ENCODE measurements at regions not wholly inside any gene's neighbourhood (a gene's known extent, or its start where the extent isn't known, plus 50 kb on each side); places are given as distances from the start of the nearest gene placed in this dataset.

DNA sequence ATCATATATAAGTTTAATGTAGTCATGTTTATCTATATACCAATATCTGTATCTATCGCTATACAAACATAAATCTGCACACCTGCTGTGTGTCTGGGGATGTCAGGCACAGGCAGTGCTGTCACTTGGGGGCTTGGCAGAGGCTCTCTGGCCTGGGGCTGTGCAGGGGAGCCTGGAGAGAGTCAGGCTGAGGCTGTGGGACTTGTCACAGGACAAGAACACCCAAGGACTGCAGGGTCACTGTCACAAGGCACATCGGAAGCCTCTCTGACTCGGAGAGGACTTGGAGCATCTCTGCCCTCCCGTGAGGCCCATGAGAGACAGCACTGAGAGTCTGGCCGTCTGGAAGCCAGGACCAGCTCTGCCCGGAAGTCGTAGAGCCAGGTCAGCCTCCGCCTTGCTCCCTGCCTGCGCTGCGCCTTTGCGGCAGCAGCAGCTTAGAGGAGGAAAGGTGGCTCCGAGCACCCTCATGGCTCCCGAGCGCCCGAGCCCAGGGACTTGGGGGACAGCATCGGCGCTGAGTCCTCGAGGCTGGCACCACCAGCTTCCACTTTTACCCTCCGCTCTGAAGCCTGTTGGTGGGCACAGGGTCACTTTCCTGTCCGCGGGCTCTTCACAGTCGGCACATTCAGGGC lies 280.3 kb downstream of the NDUFA10 start:
- Mint-ChIP-seq H3K4me3 (no peak overlapping the region), H3K36me3 (ENCODE audit: low read depth) (no peaks in the 10 kb centered on the region), H3K4me1 (no peaks in the 10 kb centered on the region; the same call in 2 of the 3 replicates), H3K27ac (no peak overlapping the region), H3K27me3 (ENCODE audit: insufficient read depth, low read depth, poor library complexity) (peaks cover 2% of the 10 kb centered on the region), H3K9me3 (no peaks in the 10 kb centered on the region)
- Histone ChIP-seq H3F3A (replicated peaks; ENCODE audit: low read depth) (no peaks in the 10 kb centered on the region), H3K36me3 (ENCODE audit: insufficient read depth) (no peaks in the 10 kb centered on the region), H2AFZ (no peak overlapping the region), H3K79me2 (replicated peaks; ENCODE audit: insufficient read depth) (no peaks in the 10 kb centered on the region), H3K9me2 (ENCODE audit: insufficient read depth) (no peaks in the 10 kb centered on the region), H3K4me1 (ENCODE audit: insufficient read depth) (no peaks in the 10 kb centered on the region), H4K20me1 (replicated peaks; ENCODE audit: insufficient read depth) (no peaks in the 10 kb centered on the region), H3K4me2 (no peak overlapping the region), H3K4me3 (no peak overlapping the region), H3K27ac (ENCODE audit: low read depth) (no peak overlapping the region), H3K27me3 (ENCODE audit: insufficient read depth) (no peaks in the 10 kb centered on the region)
- TF ChIP-seq EZH2phosphoT487 (IDR thresholded peaks at IDR 0.05; ENCODE audit: unreplicated experiment) (no peak), POLR2AphosphoS5 (IDR thresholded peaks at IDR 0.05; ENCODE audit: low read depth) (no peak), CTCF (conservative IDR thresholded peaks at IDR 0.05; ENCODE audit: low read depth in 2 of 2) (no peak), CREB1 (CRISPR knock-in tag; IDR thresholded peaks at IDR 0.05; ENCODE audit: low read depth) (no peak), ZNF331 (CRISPR knock-in tag; IDR thresholded peaks at IDR 0.05; ENCODE audit: low read depth) (no peak), JUNB (IDR thresholded peaks at IDR 0.05; ENCODE audit: unreplicated experiment) (no peak), NANOG (IDR thresholded peaks at IDR 0.05; ENCODE audit: borderline replicate concordance) (no peak), ZNF114 (CRISPR knock-in tag; IDR thresholded peaks at IDR 0.05) (no peak), EZH2 (IDR thresholded peaks at IDR 0.05; ENCODE audit: low read depth, unreplicated experiment) (no peak), ZNF462 (CRISPR knock-in tag; IDR thresholded peaks at IDR 0.05) (no peak), STAT1 (IDR thresholded peaks at IDR 0.05; ENCODE audit: unreplicated experiment) (no peak), REST (IDR thresholded peaks at IDR 0.05; ENCODE audit: unreplicated experiment) (no peak)
- DNase-seq (ENCODE audit: low spot score) (no peak), ATAC-seq (no peak)
